CD4-positive, alpha-beta T cell treated with Interleukin-12 subunit alpha and Interleukin-12 subunit beta, for 1 hour (primary cell): ENCODE measurements at regions not wholly inside any gene's neighbourhood (a gene's known extent, or its start where the extent isn't known, plus 50 kb on each side); places are given as distances from the start of the nearest gene placed in this dataset.
"Not testable (repeated sequence)": the region's sequence is repeated elsewhere in the genome, so short reads cannot be mapped to it uniquely, and the experiment has no call there.

Experiments used
- DNase-seq: peaks from one replicate; pipeline ENCODE4 v3.0.0-alpha.2; 2020

GRCh38 chr7:16085780-16086179 lies 335.6 kb downstream of the CRPPA start:
- not testable (repeated sequence) for DNase-seq

GRCh38 chr7:16084875-16085274 lies 336.5 kb downstream of the CRPPA start:
- DNase-seq = no peak

GRCh38 chr7:16084370-16084769 lies 337.0 kb downstream of the CRPPA start:
- DNase-seq = no peak

- DNase-seq = no peak
These were observed 337.4 kb downstream of the CRPPA start for GRCh38 chr7:16083931-16084330.

GRCh38 chr7:16080131-16080530 lies 341.2 kb downstream of the CRPPA start:
- no peak for DNase-seq

GRCh38 chr7:16079723-16080122 lies 341.6 kb downstream of the CRPPA start:
- no peak for DNase-seq

- peak; percentile 42 for DNase-seq
These were observed 343.0 kb downstream of the CRPPA start for GRCh38 chr7:16078076-16078952.

GRCh38 chr7:16071246-16071857 lies 350.0 kb downstream of the CRPPA start:
- DNase-seq = peak; percentile 37

- DNase-seq = no peak
These were observed 350.5 kb downstream of the CRPPA start for GRCh38 chr7:16070806-16071205.

GRCh38 chr7:16069998-16070397 lies 351.3 kb downstream of the CRPPA start:
- DNase-seq = no peak

- DNase-seq = no peak
These were observed 353.2 kb downstream of the CRPPA start for GRCh38 chr7:16068183-16068582.

- DNase-seq = no peak
These were observed 353.6 kb downstream of the CRPPA start for GRCh38 chr7:16067711-16068110.

GRCh38 chr7:16066805-16067459 lies 354.4 kb downstream of the CRPPA start:
- DNase-seq = no peak

- no peak for DNase-seq
These were observed 355.4 kb downstream of the CRPPA start for GRCh38 chr7:16065939-16066338.

GRCh38 chr7:16063716-16064675 lies 357.3 kb downstream of the CRPPA start:
- no peak for DNase-seq

- DNase-seq = no peak
These were observed 358.1 kb downstream of the CRPPA start for GRCh38 chr7:16063221-16063620.

- DNase-seq = no peak
These were observed 359.1 kb downstream of the CRPPA start for GRCh38 chr7:16062269-16062668.

GRCh38 chr7:16061630-16062029 lies 359.7 kb downstream of the CRPPA start:
- no peak for DNase-seq

- DNase-seq = no peak
These were observed 360.3 kb downstream of the CRPPA start for GRCh38 chr7:16061011-16061410.

GRCh38 chr7:16060502-16060901 lies 360.8 kb downstream of the CRPPA start:
- no peak for DNase-seq

- DNase-seq = no peak
These were observed 365.9 kb downstream of the CRPPA start for GRCh38 chr7:16055263-16055976.
